ENCODE measurements at regions not wholly inside any gene's neighbourhood (a gene's known extent, or its start where the extent isn't known, plus 50 kb on each side); places are given as distances from the start of the nearest gene placed in this dataset.
"Not testable (repeated sequence)": the region's sequence is repeated elsewhere in the genome, so short reads cannot be mapped to it uniquely, and the experiment has no call there.

DNA sequence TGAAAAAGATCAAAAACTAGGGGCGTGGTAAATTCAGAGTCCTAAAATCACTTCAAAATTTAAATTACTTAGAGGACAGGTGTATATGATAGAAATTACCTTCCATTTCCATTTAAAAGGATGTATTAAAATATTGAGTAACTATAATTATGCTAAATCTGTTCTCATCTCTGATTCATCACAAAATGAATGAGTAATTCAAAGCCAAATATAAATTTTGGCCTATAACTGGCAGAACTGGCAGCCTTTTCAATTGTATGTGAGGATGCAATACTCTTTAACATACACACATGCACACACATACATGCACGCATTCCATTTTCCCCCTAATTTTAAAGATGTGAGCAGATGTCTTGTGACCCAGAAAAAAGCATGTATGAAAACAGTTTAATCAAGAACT is 194.6 kb downstream of the EPM2A start:
- no peak for DNase-seq

DNA sequence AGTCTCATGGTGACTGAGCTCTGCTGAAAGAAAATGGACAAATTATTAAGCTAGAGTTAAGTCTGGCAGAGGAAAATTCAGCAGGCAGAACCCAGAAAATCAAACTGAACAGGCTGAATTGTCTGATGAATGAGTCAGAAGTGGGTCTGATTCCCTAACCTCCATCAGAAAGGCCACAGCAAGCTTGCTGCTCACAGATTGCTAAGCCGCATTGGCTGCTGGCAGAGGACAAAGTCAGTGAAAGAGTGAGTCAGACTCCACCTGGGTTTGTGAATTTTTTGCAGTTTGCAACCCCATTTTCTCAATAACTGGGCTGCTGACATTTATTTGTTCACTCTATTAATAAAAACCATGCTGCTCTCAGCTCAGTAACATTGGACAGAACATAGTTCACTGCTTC is 191.3 kb downstream of the EPM2A start:
- DNase-seq = peak; percentile 2

GRCh38 chr6:145544514-145544913 is 190.8 kb downstream of the EPM2A start:
- DNase-seq = no peak

GRCh38 chr6:145546265-145546664 is 189.1 kb downstream of the EPM2A start:
- no peak for DNase-seq

GRCh38 chr6:145547594-145548335 is 187.6 kb downstream of the EPM2A start:
- DNase-seq = no peak

DNA sequence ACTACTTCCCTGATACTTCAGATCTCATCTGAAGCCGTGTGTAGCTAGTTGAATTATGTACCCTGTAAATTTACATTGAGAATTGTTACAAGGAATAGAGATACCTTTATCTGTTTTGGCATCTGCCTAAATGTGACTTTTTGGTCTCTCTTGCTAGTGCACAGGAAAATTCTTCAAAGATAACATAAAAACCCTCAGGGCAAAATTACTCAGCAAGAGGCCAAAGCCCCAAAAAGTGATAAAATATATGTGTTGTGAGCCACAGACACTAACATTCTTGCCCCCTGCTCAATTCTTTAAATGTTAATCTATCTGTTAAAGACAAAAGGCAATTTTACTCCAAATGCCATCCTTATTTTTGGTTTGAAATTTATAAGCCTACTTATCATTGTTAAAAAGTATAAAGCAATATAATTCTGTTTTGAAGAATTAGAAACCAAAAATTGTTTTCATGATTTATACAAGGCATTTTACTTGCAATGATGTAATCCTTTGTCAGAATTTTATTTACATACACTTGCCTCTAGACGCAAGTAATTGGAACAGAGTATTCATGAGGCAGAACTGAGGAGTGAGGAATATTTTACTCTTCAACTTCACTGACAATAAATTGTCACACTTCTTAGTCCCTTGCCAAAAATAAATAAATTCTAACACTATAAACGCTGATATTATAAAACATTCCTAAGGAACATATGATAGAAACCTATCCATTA is 186.2 kb downstream of the EPM2A start:
- DNase-seq = no peak

GRCh38 chr6:145551164-145551563 is 184.2 kb downstream of the EPM2A start:
- no peak for DNase-seq

DNA sequence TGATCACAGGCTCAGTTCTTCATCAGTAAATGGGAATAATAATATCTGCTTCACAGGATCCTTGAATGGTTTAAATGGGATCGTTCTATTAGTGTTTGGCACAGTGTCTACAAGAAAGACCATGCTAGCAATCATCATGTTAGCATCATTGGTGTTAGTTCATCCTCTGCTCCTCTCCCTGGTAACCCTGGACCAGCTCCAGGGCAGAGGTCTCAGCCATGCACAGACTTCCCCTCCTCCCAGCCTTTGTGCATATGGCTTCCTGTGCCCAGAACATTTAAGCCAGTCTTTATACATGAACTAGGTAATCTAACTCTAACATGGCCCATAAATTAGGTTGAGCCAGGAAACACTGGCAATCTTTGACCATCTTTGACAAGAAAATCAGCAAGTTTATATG is 180.2 kb downstream of the EPM2A start:
- no peak for DNase-seq

- DNase-seq = no peak
These were observed 177.8 kb downstream of the EPM2A start for GRCh38 chr6:145557474-145557873.

DNA sequence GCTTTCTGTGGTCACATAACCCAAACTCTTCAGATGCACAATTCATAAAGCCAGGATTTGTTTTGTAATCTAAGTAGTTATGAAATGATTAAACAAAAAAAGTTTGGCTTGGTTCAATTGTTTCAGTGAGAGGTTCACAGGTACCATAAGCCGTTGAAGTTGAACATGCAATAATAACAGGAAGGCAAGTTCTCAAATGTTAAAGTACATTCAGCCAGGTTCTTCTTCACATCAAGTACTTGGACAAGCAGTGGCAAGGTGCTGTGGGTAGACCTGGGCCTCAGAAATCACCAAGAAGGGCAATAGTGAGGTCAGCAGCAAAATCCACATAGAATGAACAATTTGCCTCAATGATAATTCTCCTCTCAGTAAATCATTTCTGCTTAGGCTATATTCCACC is 175.5 kb downstream of the EPM2A start:
- peak; percentile 3 for DNase-seq

GRCh38 chr6:145561095-145562072 is 173.9 kb downstream of the EPM2A start:
- DNase-seq = peak; percentile 55

DNA sequence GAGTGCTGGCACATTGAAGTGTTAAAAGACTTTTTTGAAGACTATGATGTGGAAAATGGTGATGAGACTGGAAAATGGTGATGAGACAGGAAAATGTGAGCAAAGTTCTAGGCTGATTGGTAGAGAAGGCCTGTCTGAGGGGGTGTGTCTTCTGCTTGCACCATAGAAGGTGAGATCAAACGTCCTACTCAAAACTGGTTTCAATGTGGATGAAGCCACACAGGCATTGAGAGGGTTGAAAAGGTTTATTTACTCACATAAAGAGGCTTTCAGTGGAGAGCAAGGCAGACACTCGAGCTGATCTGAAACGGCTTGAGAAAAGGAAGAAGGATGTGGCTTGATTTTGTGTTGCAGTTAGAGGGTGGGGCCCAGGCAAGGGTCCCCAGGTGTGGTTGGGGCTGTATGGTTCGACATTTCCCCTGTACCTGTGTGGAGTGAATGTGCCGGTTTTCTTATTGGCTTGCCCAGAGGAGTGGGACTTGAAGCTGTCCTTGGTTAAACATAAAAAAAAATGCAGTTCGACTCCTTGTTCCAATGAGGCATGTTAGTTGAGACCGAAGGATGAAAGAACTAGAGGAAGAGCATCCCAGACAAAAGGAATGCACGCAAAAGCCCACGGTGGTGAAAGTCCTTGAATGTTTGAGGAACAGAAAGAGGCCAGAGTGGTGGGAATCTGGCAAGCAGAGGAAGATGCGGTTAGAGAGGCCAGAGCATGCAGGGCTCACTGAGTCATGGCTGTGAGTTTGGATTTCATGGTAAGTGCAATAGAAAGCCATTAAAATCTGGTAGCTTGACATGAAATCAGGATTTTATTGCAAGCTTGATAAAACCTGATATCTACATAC is 172.3 kb downstream of the EPM2A start:
- DNase-seq = peak; percentile 77

- DNase-seq = no peak
These were observed 170.8 kb downstream of the EPM2A start for GRCh38 chr6:145564553-145564952.

GRCh38 chr6:145567684-145568252 is 167.6 kb downstream of the EPM2A start:
- no peak for DNase-seq

DNA sequence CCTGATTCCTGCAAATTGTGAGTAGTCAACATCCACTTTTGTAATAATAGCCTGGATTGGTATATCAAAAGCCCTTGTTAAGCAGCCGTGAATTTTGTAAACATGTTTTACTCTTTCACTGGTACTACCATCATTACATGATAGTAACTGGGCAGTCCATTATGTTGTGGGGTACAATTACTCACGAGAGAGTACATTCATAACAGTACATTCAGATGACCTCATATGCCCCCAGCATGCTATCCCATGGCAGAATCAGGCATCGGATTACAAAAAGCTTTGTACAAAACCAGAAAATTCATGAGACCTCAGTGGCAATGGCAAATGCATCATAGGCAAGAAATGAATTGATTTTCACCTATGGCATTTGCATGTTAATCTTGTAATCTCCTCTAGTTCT is 166.2 kb downstream of the EPM2A start:
- DNase-seq = no peak

- DNase-seq = not testable (repeated sequence)
These were observed 165.0 kb downstream of the EPM2A start for GRCh38 chr6:145570336-145570735.

DNA sequence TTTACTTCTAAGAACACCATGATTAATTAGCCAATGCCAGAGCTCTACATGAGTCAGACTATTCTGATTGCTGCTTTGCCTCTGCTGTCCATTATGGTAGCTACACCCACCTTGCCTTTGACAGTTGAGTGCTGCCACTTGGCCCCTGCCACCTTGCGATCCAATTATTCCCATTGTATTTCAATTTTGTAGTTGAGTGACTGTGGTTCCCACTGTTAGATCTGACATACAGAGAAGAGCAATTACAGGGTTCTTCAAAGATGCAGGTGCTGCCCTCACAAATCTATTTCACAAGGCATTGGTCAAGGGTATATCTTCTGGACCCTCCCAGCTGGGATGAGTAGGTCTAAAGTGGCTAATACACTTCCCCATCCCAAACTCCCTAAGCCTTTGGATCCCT is 161.1 kb downstream of the EPM2A start:
- not testable (repeated sequence) for DNase-seq

Data from DMS53 (cell line).